Neural progenitor cell (in vitro differentiated cells): ENCODE measurements at regions not wholly inside any gene's neighbourhood (a gene's known extent, or its start where the extent isn't known, plus 50 kb on each side); places are given as distances from the start of the nearest gene placed in this dataset.
A peak's percentile ranks its signal among the peaks of the same experiment; 100 is the strongest.

ENCODE experiments used
- DNase-seq: peaks from one replicate; pipeline ENCODE4 v3.0.0-alpha.2; 2016; ENCODE audit warnings: low spot score
- H2AFZ ChIP-seq: fragments of 200-600 bp; sonication (generic); replicated peaks from 2 replicates; pipeline ENCODE4 v1.6.1; 2016; ENCODE audit warnings: antibody characterized with exemption
- H3F3A ChIP-seq: fragments of 200-600 bp; sonication (generic); 2 replicates; pipeline ENCODE4 v1.6.1; 2016; ENCODE audit warnings: antibody characterized with exemption, low read depth
- H3K27ac ChIP-seq: fragments of 200-600 bp; sonication (generic); 2 replicates; pipeline ENCODE4 v1.5.1; 2016; ENCODE audit warnings: mild to moderate bottlenecking
- H3K27me3 ChIP-seq: fragments of 200-600 bp; sonication (generic); 2 replicates; pipeline ENCODE4 v1.6.1; 2016; ENCODE audit warnings: mild to moderate bottlenecking, moderate library complexity
- H3K36me3 ChIP-seq: fragments of 200-600 bp; sonication (generic); 2 replicates; pipeline ENCODE4 v1.5.1; 2016
- H3K4me1 ChIP-seq: fragments of 200-600 bp; sonication (generic); 2 replicates; pipeline ENCODE4 v1.6.1; 2016; ENCODE audit warnings: mixed run types
- H3K4me2 ChIP-seq: fragments of 200-600 bp; sonication (generic); 2 replicates; pipeline ENCODE4 v1.6.1; 2016
- H3K4me3 ChIP-seq: fragments of 200-600 bp; sonication (generic); 2 replicates; pipeline ENCODE4 v1.5.1; 2016
- H3K79me2 ChIP-seq: fragments of 200-600 bp; sonication (generic); 2 replicates; pipeline ENCODE4 v1.6.1; 2016; ENCODE audit warnings: low read depth
- H3K9ac ChIP-seq: fragments of 200-600 bp; sonication (generic); 2 replicates; pipeline ENCODE4 v1.6.1; 2016
- H3K9me3 ChIP-seq: fragments of 200-600 bp; sonication (generic); 2 replicates; pipeline ENCODE4 v1.5.1; 2016; ENCODE audit warnings: low read depth
- H4K20me1 ChIP-seq: fragments of 200-600 bp; sonication (generic); 2 replicates; pipeline ENCODE4 v1.6.1; 2016; ENCODE audit warnings: low read depth
- H3K27ac Mint-ChIP-seq: 3 replicates; pipeline ENCODE4 v1.8.0; 2021; ENCODE audit warnings: mixed read lengths
- H3K27me3 Mint-ChIP-seq: 2 replicates; pipeline ENCODE4 v1.8.0; 2022; ENCODE audit warnings: low read depth, mild to moderate bottlenecking, inconsistent platforms, moderate library complexity, mixed read lengths; ENCODE audit not compliant: insufficient read depth
- H3K36me3 Mint-ChIP-seq: 3 replicates; pipeline ENCODE4 v1.8.0; 2021; ENCODE audit warnings: mixed read lengths
- H3K4me1 Mint-ChIP-seq: 3 replicates; pipeline ENCODE4 v1.8.0; 2021; ENCODE audit warnings: mixed read lengths
- H3K4me3 Mint-ChIP-seq: 3 replicates; pipeline ENCODE4 v1.8.0; 2021; ENCODE audit warnings: mild to moderate bottlenecking, moderate library complexity, mixed read lengths
- H3K9me3 Mint-ChIP-seq: 3 replicates; pipeline ENCODE4 v1.8.0; 2020; ENCODE audit warnings: mixed read lengths
- EZH2 ChIP-seq: fragments of 200-600 bp; sonication (generic); IDR thresholded peaks from 2 replicates; pipeline ENCODE4 v1.6.1; 2017; ENCODE audit warnings: antibody characterized with exemption, mild to moderate bottlenecking, moderate library complexity
- EZH2phosphoT487 ChIP-seq: fragments of 200-600 bp; sonication (generic); IDR thresholded peaks from 2 replicates; pipeline ENCODE4 v1.6.1; 2017; ENCODE audit warnings: antibody characterized with exemption
- TF ChIP-seq, protein P1 (sequence below): fragments of 200-600 bp; sonication (generic); IDR thresholded peaks from 2 replicates; pipeline ENCODE4 v1.5.1; 2017; ENCODE audit warnings: antibody characterized with exemption, mild to moderate bottlenecking

DNA sequence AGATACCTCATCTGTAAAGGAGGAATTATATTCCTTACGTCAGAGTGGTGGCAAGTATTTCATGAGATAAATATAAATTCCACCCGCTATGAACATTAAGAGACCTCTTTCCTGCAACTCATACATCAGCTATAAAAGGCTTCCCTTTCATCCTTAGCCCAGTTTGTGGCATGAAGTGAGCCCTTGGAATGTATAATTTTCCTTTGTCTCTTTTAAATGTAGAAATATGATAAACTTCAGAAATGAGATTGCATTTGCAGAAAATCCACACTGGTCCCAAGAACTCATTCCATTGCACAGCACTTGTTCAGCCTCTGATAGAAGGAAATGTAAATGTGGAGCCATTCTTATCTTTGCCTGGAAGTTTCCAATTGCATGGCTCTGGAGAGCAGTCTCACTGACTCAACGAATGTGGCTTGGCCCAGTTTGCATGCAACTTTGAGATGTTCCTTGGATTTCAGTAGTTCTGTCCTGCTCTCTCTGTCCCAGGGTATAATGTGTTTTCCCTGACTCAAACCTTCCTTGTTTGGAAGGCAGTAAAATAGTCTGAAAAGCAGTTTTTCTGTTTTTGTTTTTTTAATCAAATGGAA lies 746.4 kb downstream of the CDH11 start:
- Histone ChIP-seq H2AFZ (peak overlapping the region; percentile 44), H3K9me3 (no peaks in the 10 kb centered on the region), H4K20me1 (no peaks in the 10 kb centered on the region), H3K4me3 (no peak overlapping the region), H3K4me2 (no peak overlapping the region), H3F3A (no peaks in the 10 kb centered on the region), H3K4me1 (no peaks in the 10 kb centered on the region), H3K36me3 (no peaks in the 10 kb centered on the region), H3K79me2 (no peaks in the 10 kb centered on the region), H3K27ac (no peak overlapping the region), H3K9ac (no peak overlapping the region), H3K27me3 (no peaks in the 10 kb centered on the region)
- no peak overlapping the region for H3K27ac Mint-ChIP-seq
- no peaks in the 10 kb centered on the region for H3K36me3 Mint-ChIP-seq
- no peaks in the 10 kb centered on the region for H3K4me1 Mint-ChIP-seq
- no peaks in the 10 kb centered on the region for H3K9me3 Mint-ChIP-seq
- peaks cover 2% of the 10 kb centered on the region for H3K27me3 Mint-ChIP-seq
- H3K4me3 Mint-ChIP-seq = no peak overlapping the region
- TF ChIP-seq EZH2 (no peak), EZH2phosphoT487 (no peak)
- TF ChIP-seq, protein P1, sequence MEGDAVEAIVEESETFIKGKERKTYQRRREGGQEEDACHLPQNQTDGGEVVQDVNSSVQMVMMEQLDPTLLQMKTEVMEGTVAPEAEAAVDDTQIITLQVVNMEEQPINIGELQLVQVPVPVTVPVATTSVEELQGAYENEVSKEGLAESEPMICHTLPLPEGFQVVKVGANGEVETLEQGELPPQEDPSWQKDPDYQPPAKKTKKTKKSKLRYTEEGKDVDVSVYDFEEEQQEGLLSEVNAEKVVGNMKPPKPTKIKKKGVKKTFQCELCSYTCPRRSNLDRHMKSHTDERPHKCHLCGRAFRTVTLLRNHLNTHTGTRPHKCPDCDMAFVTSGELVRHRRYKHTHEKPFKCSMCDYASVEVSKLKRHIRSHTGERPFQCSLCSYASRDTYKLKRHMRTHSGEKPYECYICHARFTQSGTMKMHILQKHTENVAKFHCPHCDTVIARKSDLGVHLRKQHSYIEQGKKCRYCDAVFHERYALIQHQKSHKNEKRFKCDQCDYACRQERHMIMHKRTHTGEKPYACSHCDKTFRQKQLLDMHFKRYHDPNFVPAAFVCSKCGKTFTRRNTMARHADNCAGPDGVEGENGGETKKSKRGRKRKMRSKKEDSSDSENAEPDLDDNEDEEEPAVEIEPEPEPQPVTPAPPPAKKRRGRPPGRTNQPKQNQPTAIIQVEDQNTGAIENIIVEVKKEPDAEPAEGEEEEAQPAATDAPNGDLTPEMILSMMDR = no peak
- no peak for DNase-seq

DNA sequence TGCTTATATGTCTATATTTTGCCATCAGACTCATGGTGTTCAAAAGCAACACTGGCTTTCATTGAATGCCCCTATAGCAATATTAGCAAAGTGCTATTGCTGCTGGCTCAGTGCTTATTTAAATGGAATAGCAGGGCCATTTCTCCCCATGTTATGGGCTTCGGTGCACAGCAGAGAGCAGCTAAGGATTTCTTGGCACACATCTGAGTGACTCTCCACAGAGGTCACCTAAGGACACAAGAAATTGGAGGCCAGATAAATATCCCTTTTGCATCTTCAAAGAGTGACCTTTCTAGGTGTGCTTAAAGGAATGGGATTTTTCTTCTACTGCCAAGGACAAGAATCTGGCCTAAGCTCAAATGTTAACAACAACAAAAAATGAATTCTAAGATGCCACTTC lies 751.8 kb downstream of the CDH11 start:
- H3K27me3 ChIP-seq = no peaks in the 10 kb centered on the region
- no peak overlapping the region for H2AFZ ChIP-seq
- DNase-seq = no peak
- Mint-ChIP-seq H3K4me1 (no peaks in the 10 kb centered on the region), H3K27me3 (peaks cover 2% of the 10 kb centered on the region), H3K4me3 (no peak overlapping the region), H3K36me3 (no peaks in the 10 kb centered on the region), H3K27ac (no peak overlapping the region), H3K9me3 (no peaks in the 10 kb centered on the region)
- H3K9me3 ChIP-seq = no peaks in the 10 kb centered on the region
- H3K79me2 ChIP-seq = no peaks in the 10 kb centered on the region
- H3K36me3 ChIP-seq = no peaks in the 10 kb centered on the region
- TF ChIP-seq EZH2phosphoT487 (no peak), EZH2 (no peak)
- TF ChIP-seq, protein P1 = no peak
- H3K4me2 ChIP-seq = no peak overlapping the region
- H3K9ac ChIP-seq = no peak overlapping the region
- H3F3A ChIP-seq = no peaks in the 10 kb centered on the region
- no peaks in the 10 kb centered on the region for H3K4me1 ChIP-seq
- no peak overlapping the region for H3K27ac ChIP-seq
- H3K4me3 ChIP-seq = no peak overlapping the region
- no peaks in the 10 kb centered on the region for H4K20me1 ChIP-seq

DNA sequence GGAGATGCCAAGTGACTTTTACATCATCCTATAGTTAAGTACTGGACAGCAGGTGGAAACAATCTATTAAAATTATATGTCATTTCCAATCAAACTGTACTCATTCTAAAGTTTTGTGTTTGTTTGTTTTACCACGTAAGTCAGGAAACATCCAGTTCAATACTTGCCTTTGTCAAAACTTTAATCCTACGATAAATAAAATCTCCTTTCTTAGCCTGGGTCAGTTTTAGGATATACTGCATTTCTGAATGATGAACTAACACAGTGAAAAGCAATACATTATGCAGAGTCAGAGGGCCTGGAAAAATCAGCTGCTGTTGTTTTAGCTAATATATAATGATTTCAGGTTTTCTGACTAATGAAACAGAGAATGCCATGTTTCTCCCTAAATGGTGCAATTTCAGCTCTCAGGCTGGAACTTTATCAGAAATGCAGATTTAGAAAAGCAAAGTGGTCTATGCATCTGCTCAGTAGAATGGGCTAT lies 756.4 kb downstream of the CDH11 start:
- Histone ChIP-seq H3K27ac (no peak overlapping the region), H3K36me3 (no peaks in the 10 kb centered on the region), H3F3A (no peaks in the 10 kb centered on the region), H3K4me3 (no peak overlapping the region), H3K27me3 (no peaks in the 10 kb centered on the region), H2AFZ (no peak overlapping the region), H4K20me1 (no peaks in the 10 kb centered on the region), H3K4me2 (no peak overlapping the region), H3K9ac (no peak overlapping the region), H3K79me2 (no peaks in the 10 kb centered on the region), H3K9me3 (no peaks in the 10 kb centered on the region), H3K4me1 (no peaks in the 10 kb centered on the region)
- TF ChIP-seq EZH2 (no peak), EZH2phosphoT487 (no peak)
- TF ChIP-seq, protein P1 = no peak
- H3K9me3 Mint-ChIP-seq = no peaks in the 10 kb centered on the region
- H3K27ac Mint-ChIP-seq = no peak overlapping the region
- H3K4me3 Mint-ChIP-seq = no peak overlapping the region
- DNase-seq = no peak
- peaks cover 2% of the 10 kb centered on the region for H3K27me3 Mint-ChIP-seq
- H3K4me1 Mint-ChIP-seq = no peaks in the 10 kb centered on the region
- H3K36me3 Mint-ChIP-seq = no peaks in the 10 kb centered on the region
